ENCODE measurements at regions not wholly inside any gene's neighbourhood (a gene's known extent, or its start where the extent isn't known, plus 50 kb on each side); places are given as distances from the start of the nearest gene placed in this dataset.
A peak's percentile ranks its signal among the peaks of the same experiment; 100 is the strongest.
"Not testable (repeated sequence)": the region's sequence is repeated elsewhere in the genome, so short reads cannot be mapped to it uniquely, and the experiment has no call there.

DNA sequence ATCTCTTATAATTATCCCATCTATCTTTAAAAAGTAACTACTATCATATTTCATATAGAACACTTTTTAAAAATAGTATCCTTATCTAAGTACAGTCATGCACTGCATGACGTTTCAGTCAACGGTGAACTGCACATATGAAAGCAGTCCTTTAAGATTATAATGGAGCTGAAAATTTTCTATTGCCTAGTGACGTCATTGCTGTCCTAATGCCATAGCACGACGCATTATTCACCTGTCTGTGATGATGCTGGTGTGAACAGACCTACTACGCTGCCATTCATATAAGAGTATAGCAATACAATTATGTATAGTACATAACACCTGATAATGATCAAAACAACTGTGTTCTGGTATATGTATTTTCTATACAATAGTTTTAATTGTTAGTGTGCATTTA lies 225.0 kb downstream of the SOX2 start:
- no peak for DNase-seq (ENCODE audit: low read depth)
- H3K4me3 ChIP-seq (ENCODE audit: low read depth, low read length) = no peak overlapping the region
- TF ChIP-seq, protein P1, sequence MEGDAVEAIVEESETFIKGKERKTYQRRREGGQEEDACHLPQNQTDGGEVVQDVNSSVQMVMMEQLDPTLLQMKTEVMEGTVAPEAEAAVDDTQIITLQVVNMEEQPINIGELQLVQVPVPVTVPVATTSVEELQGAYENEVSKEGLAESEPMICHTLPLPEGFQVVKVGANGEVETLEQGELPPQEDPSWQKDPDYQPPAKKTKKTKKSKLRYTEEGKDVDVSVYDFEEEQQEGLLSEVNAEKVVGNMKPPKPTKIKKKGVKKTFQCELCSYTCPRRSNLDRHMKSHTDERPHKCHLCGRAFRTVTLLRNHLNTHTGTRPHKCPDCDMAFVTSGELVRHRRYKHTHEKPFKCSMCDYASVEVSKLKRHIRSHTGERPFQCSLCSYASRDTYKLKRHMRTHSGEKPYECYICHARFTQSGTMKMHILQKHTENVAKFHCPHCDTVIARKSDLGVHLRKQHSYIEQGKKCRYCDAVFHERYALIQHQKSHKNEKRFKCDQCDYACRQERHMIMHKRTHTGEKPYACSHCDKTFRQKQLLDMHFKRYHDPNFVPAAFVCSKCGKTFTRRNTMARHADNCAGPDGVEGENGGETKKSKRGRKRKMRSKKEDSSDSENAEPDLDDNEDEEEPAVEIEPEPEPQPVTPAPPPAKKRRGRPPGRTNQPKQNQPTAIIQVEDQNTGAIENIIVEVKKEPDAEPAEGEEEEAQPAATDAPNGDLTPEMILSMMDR (IDR thresholded peaks at IDR 0.05; ENCODE audit: control insufficient read depth, extremely low read depth, insufficient read depth) = no peak

DNA sequence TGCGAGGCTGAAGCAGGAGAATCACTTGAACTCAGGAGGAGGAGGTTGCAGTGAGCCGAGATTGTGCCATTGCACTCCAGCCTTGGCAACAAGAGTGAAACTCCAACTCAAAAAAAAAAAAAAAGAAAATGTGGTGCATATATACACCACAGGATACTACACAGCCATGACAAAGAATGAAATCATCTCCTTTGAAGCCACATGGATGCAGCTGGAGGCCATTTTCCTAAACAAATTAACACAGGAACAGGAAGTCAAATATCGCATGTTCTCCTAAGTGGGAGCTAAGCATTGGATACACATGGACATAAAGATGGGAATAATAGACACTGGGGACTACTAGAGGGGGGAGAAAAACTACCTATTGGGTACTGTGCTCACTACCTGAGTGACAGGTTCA lies 226.9 kb downstream of the SOX2 start:
- DNase-seq (ENCODE audit: low read depth); H3K4me3 ChIP-seq (ENCODE audit: low read depth, low read length): not testable (repeated sequence)

DNA sequence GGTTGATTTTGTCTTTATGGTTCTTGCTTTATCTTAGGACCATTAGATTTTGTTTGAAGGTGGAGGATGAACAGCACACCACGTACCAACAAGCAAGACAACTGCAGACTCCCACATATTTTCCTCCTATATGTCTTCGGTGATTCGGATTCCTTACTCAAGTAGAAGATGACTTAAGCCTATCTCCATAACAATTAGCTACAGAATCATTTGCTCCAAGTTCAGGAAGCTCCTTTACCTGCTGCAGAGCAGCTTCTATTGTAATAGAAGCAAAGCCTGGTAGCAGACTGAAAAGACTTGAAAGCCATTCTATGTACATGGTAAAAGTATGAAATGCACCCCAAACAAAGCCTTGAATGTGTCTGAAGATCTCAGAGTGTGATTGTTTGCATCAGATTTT lies 229.0 kb downstream of the SOX2 start:
- H3K4me3 ChIP-seq (ENCODE audit: low read depth, low read length) = no peak overlapping the region
- DNase-seq (ENCODE audit: low read depth) = no peak
- TF ChIP-seq, protein P1 (IDR thresholded peaks at IDR 0.05; ENCODE audit: control insufficient read depth, extremely low read depth, insufficient read depth) = no peak

DNA sequence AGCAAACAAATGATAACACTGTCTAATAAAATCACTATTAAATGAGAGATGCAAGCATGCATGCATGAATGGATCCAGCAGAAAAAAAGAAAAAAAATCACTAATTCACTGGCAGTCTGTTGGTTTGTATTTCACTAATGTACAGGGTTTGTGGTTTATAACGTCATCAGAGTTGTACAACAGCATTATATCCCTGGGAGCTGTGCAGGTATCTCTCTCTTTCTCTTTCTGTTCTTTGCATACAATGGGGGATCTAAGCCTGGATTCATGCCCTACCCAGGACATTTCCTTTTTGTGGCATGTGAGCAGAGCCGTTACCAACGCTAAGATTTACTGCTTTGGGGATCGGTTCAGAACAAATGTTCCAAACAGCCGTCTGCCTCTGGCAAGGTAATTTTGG lies 229.5 kb downstream of the SOX2 start:
- H3K4me3 ChIP-seq (ENCODE audit: low read depth, low read length) = no peak overlapping the region
- TF ChIP-seq, protein P1 (IDR thresholded peaks at IDR 0.05; ENCODE audit: control insufficient read depth, extremely low read depth, insufficient read depth) = no peak
- DNase-seq (ENCODE audit: low read depth) = no peak

DNA sequence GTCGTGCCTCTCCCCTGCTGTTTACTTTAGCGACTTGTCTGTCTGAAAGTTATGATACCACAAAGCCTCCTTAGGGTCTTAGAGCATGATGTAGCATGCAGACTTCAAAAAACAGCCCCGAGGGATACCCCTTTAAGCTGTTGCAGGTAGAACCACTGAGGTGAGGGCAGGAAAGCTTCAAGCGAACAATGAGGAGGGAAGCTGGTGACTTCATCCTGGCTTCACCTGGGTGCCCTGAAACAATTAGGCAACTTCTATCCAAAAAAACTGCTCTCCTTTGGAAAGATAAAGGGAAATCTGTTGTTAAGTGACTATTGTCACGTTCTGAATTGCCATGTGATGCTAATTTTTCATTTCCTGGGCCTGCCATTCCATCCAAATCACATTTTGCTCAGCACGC lies 231.6 kb downstream of the SOX2 start:
- H3K4me3 ChIP-seq (ENCODE audit: low read depth, low read length) = no peak overlapping the region
- TF ChIP-seq, protein P1 (IDR thresholded peaks at IDR 0.05; ENCODE audit: control insufficient read depth, extremely low read depth, insufficient read depth) = no peak
- DNase-seq (ENCODE audit: low read depth) = no peak

DNA sequence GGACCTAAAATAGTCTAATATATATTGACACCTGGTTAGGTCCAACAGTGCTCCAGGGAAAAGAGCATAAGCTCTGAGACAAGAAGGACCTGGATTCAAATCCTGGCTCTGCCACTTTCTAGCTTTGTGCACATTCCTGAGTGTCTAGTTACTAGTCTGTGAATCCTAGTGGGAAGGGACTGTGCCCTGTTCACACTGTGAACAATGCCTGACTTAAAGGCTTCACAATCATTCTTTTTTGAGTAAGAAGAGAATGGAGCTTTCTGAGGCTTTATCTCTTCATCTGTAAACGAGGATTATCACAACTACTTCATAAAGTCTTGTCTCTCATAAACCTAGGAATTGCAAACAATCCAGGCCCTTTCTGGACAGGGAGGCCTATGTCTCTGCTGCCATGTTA lies 235.9 kb downstream of the SOX2 start:
- TF ChIP-seq, protein P1 (IDR thresholded peaks at IDR 0.05; ENCODE audit: control insufficient read depth, extremely low read depth, insufficient read depth) = no peak
- no peak overlapping the region for H3K4me3 ChIP-seq (ENCODE audit: low read depth, low read length)
- peak; percentile 21 for DNase-seq (ENCODE audit: low read depth)

DNA sequence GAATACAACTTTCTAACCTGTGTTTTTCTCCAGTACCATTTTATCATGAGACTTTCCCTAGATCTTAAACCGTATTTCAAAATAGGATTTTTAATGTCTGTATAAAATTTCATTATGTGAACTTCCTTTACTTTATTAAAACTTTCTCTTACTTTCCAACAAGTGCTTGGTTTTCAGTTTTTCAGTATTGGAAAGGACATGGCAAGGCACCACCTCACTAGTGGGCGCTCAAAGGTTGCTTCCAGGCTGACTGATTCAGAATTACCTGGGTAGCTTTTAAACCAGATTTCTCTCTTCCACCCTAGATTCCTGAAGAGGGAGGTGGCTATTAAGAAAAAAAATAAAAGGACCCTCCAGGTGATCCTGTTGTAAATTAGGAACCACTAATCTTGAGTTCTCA lies 236.6 kb downstream of the SOX2 start:
- TF ChIP-seq, protein P1 (IDR thresholded peaks at IDR 0.05; ENCODE audit: control insufficient read depth, extremely low read depth, insufficient read depth) = peak; percentile 47
- no peak for DNase-seq (ENCODE audit: low read depth)
- no peak overlapping the region for H3K4me3 ChIP-seq (ENCODE audit: low read depth, low read length)

DNA sequence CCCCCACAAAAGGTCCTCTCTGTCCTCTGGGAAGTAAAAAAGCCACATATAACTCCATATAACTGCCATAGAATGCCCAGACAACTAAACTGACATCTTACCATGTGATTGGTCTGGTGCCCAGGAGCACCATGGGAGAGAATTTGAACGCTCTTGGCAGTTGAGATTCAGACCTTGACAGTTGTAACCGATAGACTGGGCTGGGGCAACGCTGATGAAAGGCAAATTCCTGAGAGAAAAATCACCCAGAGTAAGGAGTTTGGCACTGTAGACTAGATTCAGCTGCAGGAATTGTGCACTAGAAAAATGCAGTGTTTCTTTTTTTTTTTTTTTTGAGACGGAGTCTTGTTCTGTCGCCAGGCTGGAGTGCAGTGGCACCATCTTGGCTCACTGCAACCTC lies 240.5 kb downstream of the SOX2 start:
- no peak for DNase-seq (ENCODE audit: low read depth)
- H3K4me3 ChIP-seq (ENCODE audit: low read depth, low read length) = no peak overlapping the region
- TF ChIP-seq, protein P1 (IDR thresholded peaks at IDR 0.05; ENCODE audit: control insufficient read depth, extremely low read depth, insufficient read depth) = no peak

Data from LNCaP clone FGC (cell line).